GM12878 (cell line): ENCODE measurements at regions not wholly inside any gene's neighbourhood (a gene's known extent, or its start where the extent isn't known, plus 50 kb on each side); places are given as distances from the start of the nearest gene placed in this dataset.

ENCODE experiments used
- EGR1 ChIP-seq, 2 experiments: IDR thresholded peaks; 1 replicate in 1 of 2; 2 replicates in 1 of 2; pipeline ENCODE4 v1.6.1; 2011 to 2012; ENCODE audit warnings: low read depth in 2 of 2, low read length in 2 of 2, borderline replicate concordance in 1 of 2, mild to moderate bottlenecking in 1 of 2, moderate library complexity in 1 of 2
- ETV6 ChIP-seq, 2 experiments: fragments of 450-650 bp in 1 of 2; IDR thresholded peaks in 1 of 2; conservative IDR thresholded peaks in 1 of 2; 2 replicates each; pipeline ENCODE4 v1.6.1; 2014; ENCODE audit warnings: antibody characterized with exemption in 1 of 2, borderline replicate concordance in 1 of 2, low read depth in 1 of 2, mild to moderate bottlenecking in 1 of 2, moderate library complexity in 1 of 2
- EZH2 ChIP-seq: IDR thresholded peaks from 2 replicates; pipeline ENCODE4 v1.6.1; 2012; ENCODE audit warnings: low read depth, mild to moderate bottlenecking, control low read depth, inconsistent platforms, low read length, borderline replicate concordance; ENCODE audit not compliant: control insufficient read depth
- FOXK2 ChIP-seq: fragments of 450-650 bp; IDR thresholded peaks from 2 replicates; pipeline ENCODE4 v1.6.1; 2017; ENCODE audit warnings: mild to moderate bottlenecking, moderate library complexity
- SUPT20H ChIP-seq: IDR thresholded peaks from 2 replicates; pipeline ENCODE4 v1.6.1; 2011; ENCODE audit warnings: low read depth, mild to moderate bottlenecking, low read length, moderate library complexity, borderline replicate concordance; ENCODE audit not compliant: control insufficient read depth
- TF ChIP-seq, protein P1 (sequence below), 3 experiments: IDR thresholded peaks in 2 of 3; conservative IDR thresholded peaks in 1 of 3; 2 replicates each; pipeline ENCODE4 v1.5.1; 2011; ENCODE audit warnings: low read depth in 3 of 3, low read length in 3 of 3, mild to moderate bottlenecking in 3 of 3, control low read depth in 2 of 3, moderate library complexity in 2 of 3, inconsistent platforms in 1 of 3, mixed read lengths in 1 of 3; ENCODE audit not compliant: control insufficient read depth in 2 of 3, insufficient read depth in 1 of 3; ENCODE audit errors: extremely low read depth in 1 of 3

DNA sequence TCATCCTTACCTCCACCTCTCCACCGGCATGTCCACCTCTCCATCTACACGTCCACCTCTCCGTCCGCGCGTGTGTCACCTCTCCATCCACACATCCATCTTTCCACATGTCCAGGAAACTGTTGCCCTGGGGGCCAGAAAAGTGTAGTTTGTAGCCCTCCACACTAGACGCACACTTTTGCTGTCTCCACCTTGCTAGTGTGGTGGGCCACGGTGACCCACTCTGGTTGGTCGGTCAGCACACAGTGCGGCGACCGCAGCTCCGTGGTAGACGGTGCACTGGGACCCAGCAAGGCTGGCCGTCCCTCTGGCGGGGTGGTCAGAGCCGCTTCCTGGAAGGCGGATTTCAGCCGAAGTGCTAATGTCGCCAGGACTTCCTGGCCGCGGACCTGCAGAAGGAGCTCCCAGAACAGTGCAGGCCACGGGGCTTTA is 268.6 kb downstream of the DLL1 start:
- TF ChIP-seq EZH2 (no peak), ETV6 (conservative IDR thresholded peaks at IDR 0.05 in 1 of 2, IDR thresholded peaks at IDR 0.05 in 1 of 2; ENCODE audit: borderline replicate concordance in 1 of 2, low read depth in 1 of 2) (no peak), EGR1 (IDR thresholded peaks at IDR 0.05; ENCODE audit: borderline replicate concordance in 1 of 2, low read depth in 2 of 2, low read length in 2 of 2) (no peak), SUPT20H (no peak), FOXK2 (no peak)
- TF ChIP-seq, protein P1, sequence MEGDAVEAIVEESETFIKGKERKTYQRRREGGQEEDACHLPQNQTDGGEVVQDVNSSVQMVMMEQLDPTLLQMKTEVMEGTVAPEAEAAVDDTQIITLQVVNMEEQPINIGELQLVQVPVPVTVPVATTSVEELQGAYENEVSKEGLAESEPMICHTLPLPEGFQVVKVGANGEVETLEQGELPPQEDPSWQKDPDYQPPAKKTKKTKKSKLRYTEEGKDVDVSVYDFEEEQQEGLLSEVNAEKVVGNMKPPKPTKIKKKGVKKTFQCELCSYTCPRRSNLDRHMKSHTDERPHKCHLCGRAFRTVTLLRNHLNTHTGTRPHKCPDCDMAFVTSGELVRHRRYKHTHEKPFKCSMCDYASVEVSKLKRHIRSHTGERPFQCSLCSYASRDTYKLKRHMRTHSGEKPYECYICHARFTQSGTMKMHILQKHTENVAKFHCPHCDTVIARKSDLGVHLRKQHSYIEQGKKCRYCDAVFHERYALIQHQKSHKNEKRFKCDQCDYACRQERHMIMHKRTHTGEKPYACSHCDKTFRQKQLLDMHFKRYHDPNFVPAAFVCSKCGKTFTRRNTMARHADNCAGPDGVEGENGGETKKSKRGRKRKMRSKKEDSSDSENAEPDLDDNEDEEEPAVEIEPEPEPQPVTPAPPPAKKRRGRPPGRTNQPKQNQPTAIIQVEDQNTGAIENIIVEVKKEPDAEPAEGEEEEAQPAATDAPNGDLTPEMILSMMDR (IDR thresholded peaks at IDR 0.05 in 2 of 3, conservative IDR thresholded peaks at IDR 0.05 in 1 of 3; ENCODE audit: control insufficient read depth in 2 of 3, extremely low read depth in 1 of 3, insufficient read depth in 1 of 3, low read depth in 3 of 3, low read length in 3 of 3): no peak
